GM18873 (cell line): ENCODE measurements at regions not wholly inside any gene's neighbourhood (a gene's known extent, or its start where the extent isn't known, plus 50 kb on each side); places are given as distances from the start of the nearest gene placed in this dataset.

Experiments used
- ATAC-seq: cut with Tn5 transposase; IDR thresholded peaks from one replicate; pipeline ENCODE4 v1.9.1; 2021; ENCODE audit warnings: mild to moderate bottlenecking, moderate library complexity, moderate number of reproducible peaks; ENCODE audit not compliant: unreplicated experiment, low FRiP score

DNA sequence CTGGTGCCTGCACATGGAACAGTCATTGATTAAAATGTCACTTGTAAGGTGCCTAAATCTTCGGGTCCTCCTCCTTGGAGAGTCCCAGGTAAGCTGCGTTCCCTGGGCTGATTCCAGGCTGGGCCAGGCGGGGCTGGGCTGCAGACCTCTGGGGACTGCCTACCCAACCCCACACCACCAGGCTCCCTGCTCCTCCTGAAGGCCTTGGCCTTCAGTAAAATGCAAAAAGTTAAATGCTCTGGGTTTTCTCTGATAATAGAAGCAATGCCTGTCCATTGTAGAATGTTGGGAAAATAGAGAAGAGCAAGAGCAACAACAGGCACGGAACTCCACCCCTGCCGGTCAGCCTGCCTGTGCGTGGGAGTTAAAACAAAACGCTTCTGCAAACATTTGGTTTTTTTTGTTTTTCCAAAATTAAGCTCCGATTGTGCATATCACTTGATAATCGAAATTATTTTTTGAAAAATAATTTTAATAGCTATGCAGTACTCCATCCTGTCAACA is 363.9 kb downstream of the SEC14L1 start:
- no peak for ATAC-seq

DNA sequence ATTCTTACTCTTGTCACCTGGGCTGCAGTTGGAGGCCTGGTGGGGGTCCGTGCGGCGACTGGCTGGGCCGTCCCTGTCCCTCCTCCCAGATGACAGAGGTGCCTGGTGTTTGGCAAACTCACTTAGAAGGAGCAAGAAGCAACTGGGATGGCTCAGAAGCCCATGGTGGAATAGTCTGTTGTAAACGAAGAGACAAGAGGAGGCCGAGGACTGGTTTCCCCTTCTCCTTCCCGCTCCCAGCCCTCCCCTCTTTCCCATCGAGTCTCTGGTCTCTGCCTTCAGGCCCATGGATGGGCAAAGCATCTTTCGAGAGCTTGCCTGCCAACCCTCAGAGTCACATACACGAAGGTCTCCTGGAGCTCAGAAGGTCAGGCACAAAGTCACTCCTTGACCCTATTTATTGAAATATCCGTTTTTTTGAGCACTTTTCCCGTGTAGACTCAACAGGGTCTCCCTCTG is 364.4 kb downstream of the SEC14L1 start:
- no peak for ATAC-seq

DNA sequence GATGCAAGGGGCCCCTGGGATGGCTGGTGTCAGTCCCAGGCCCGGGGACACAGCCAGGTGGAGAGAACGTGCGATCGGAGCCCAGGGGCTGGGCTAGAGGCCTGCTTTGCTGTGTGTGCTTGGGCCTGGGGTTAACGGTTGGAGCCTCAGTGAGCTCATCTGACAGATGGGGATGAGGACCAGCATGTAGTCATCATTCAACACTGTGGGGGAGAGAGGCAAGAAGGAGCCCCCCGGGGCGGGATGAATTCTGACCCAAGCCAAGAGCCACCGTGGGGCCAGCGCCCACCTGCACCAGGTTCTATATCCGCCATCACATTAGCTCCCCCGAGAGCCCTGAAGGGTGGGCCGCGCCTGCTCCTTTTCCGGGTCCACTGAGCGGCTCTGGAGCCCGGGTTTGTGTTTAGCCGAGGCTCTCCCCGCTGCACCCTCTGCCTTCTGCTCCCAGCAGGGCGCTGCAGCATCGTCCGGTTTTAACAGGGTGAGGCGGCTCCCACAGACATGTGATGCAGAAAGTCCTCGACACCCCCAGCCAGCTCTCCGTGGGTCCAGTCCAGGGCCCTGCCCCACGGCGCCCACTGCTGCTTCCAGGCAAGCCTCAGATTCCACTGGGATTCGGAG is 365.7 kb downstream of the SEC14L1 start:
- no peak for ATAC-seq

DNA sequence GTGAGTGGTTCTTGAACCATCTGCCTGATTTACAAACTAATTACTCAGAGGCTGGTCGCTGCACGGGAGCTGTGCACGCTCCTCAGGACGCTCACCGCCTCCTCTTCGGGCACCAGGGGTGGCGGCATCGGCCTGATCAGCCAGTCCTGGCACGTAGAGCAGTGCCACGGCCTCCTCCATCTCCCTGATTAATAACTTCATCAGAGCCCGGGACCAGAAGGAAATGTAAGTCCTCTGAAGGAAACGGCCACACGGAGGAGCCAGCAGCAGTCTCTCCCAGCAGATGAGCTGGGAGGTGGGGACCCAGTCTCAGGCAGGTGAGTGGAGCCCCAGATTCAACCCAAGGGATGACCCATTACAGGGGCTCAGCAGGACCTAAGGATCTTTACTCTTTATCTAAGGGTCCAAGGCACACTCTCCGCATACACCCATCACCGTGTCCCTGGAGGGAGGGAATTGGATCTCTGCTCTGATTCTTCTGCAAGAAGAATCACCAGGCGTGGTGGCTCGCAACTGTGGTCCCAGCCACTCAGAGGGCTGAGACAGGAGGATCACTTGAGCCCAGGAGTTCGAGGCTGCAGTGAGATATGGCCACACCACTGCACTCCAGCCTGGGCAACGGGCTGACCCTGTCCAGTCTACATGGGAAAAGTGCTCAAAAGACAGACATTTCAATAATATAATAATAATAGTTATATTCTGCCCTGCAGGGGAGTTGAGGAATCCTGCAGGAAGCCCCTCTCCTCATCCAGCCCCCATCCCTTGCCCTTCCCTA is 366.5 kb downstream of the SEC14L1 start:
- ATAC-seq: no peak

DNA sequence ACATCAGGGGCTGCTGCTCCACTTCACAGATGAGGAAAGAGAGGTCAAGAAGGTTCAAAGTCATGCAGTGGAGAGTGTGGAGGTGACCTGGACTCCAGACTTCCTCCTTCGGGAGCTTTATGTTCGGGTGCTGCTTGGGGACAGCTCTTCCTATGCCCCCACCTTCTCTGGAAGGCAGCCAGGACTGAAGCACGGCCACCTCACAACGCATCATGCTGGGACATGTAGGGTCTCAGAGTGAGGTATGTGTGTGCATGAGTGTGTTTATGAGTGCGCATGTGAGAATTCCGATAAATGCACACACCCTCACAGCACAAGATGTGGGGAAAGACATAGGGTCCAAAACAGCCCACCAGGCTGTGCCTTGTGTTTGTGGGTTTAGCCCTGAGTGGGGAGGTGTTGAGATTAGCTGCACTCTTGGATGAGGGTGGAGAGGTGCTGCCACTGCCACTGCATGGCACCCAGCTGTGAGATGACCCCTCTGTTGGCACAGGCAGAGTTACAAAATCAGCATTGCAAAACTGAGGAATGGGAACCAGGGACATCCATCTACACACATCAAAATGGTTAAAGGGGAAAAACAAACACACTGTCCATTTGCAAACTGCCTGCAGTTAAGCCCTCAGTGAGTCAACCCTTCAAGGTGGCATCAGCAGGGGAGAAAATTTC is 367.4 kb downstream of the SEC14L1 start:
- ATAC-seq: no peak

DNA sequence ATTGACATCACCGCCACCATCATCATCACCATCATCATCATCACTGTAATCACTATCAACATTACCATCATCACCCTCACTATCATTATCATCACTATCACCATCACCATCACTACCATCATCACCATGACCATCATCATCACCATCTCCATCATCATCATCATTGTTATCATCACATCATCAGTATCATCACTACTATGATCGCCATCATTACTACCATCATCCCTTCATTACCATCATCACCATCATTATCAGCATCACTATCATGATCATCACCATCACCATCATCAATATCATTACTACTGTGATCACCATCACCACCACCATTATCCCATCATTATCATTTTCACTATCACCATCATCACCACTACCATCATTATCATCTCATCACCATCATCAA is 368.3 kb downstream of the SEC14L1 start:
- no peak for ATAC-seq

DNA sequence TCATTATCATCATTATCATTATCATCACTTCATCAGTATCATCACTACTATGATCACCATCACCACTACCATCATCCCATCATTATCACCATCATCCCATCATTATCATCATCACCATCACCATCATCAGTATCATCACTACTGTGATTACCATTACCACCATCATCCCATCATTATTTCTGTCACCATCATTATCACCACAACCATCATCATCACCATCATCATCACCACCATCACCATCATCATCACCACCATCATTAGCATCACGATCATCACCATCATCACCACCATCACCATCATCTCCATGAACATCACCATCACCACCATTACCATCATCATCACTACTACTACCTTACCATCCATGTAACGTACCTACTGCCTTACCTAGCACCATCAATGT is 368.8 kb downstream of the SEC14L1 start:
- no peak for ATAC-seq

DNA sequence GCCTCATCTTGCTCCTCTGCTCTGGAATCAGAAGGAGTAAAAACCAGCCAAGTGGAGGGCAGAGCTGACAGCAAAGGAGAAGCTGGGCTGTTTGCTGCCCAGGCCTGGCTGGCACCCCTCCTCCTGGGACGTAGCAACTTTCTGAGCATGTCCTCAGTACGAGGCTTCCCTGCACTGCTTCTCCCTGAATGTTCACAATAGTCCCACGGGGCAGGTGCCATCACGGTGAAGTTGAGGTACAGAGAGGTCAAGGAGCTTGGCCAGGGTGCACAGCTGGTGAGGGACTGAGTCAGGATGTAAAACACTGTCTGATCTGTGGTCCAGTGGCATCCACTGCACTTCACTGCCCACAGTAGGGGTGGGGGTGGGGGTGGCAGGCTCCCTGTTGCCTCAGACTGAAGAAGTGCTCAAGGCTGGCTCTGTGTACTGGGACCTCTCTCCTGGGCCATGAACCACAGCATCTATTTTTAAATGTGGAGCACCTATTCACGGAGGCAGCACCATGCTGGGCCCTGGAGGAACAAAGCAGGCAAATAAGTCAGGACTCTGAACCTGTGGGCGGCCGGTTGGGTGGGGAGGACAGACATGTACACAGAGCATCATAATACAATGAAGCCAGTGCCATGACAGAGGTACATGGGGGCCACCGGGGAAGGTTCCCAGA is 369.5 kb downstream of the SEC14L1 start:
- ATAC-seq: no peak

DNA sequence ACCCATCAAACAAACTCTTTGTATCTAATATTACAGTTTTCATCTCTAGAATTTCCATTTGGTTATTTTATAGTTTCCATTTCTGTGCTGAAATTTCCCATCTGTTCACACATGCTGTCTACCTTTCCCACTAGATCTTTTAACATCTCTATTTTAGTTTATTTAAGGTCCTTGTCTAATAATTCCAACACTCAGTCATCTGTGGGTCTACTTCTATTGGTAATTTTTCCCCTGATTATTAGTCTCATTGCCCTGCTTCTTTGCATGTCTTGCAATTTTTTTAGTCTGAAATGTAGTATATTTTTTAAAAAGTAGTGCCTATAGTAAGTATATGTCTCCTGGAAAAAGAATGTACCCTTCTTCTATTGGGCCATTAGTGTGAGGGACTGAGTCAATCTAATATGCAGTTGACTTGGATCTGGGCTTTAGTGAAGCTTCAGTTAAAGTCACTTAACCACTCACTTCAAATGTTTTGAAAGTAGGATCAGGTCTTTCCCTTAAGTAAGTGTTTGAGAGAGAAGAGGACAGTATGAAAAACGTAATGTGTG is 370.8 kb downstream of the SEC14L1 start:
- ATAC-seq: no peak

DNA sequence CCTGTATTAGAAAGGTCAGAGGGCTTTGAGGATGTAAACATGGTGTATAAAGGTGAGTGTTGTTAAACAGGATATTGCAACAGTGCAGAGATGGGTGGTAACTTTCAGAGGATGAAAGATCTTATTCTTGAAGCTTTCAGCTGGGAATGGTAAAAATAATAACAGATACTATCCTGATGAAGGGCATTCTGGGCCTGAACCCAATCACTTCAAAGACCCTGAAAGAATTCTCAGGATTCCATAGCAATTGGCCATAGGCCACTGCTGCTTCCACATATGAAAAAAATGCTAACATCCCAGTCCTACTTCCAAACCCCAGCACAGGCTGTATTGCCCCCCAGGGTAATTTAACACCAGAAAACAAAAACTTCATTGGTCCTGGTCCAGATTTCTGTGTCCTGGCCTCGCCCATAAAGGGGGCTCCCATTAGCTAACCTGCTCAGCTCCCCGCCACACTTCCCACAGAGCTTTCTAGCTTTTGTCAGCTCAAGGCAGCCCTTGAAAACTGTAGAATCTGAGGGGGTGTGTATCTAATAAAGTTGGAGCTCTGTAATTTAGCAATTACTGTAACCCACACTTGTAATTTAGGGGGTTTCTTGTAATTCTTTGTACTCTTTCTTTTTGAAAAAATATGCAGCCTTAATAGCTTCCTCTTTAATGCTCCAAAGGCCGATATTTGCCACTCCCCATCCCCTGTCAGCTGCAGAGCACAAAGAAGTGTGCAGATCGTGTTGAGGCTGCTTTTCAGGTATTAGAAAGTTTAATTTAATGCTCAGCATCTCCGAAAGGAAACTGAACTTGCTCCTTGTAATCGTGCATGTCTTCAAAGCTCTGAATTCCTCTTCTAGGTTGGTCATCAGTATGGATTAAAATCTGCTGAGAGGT is 371.5 kb downstream of the SEC14L1 start:
- no peak for ATAC-seq

DNA sequence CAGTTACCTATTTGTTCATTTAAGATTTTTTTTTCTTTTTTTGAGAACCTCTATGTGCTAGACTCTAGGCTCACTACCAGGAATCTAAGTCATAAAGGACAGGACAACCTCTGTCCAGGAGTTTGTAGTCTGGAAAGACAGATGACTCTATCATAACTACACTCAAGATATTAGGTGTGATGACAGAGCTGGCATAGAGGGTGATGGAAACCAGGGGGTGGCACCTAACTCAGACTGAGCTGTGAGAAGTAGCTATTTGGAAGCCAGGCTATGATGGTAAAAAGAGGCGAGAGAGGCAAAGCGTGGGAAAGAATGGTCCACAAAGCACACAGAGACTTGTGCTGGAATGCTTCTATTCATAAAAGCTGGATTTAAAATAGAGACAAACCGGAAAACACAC is 372.3 kb downstream of the SEC14L1 start:
- ATAC-seq: no peak

DNA sequence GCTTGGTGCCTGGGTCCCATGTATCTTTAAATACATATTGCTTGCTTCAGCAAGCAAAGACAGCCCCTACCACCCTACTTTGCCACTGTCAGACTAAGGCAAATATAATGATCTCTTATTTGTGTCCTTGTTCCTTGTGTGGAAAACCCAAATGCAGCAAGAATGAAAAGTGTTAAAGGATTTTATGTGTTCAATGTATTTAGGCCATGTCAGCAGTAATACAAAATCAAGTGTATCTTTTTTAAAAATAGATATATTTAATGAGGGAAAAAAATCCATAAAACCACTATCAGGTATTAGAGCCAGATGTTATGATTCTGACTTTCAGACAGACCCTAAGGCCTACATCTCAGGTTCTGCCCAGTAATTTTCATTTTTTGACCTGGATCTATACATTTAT is 374.5 kb downstream of the SEC14L1 start:
- ATAC-seq: no peak

DNA sequence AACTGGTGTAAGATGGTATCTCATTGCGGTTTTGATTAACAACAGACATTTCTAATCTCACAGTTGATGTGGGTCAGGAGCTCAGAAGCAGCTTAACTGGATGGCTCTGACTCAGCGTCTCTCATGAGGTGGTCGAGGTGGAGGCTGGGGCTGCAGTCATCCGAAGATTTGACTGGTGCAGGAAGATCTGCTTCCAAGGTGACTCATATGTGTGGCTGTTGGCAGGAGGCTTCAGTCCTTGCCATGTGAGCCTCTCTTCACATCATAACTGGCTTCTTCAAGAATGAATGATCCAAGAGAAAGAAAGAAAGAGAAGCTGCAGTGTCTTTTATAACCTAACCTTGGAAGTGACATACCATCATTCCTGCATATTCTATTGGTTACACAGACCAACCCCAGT is 376.1 kb downstream of the SEC14L1 start:
- no peak for ATAC-seq

DNA sequence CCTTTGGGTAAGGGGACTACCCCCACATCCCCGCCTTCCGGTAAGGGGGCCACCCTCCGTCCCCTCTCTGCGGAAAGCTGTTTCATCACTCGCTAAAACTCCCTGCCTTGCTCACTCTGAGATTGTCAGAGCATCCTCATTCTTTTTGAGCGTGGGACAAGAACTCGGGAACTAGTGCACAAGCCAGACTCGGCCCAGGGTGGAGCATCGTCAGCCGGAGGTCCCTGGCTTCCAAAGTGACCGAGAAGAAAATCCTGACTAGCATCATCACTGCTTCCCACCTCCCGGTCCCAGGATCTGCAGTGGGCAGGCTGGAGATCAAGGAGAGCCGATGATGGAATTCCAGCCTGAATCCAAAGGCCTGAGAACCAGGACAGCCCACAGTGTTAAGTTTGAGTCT is 380.3 kb downstream of the SEC14L1 start:
- ATAC-seq: no peak

DNA sequence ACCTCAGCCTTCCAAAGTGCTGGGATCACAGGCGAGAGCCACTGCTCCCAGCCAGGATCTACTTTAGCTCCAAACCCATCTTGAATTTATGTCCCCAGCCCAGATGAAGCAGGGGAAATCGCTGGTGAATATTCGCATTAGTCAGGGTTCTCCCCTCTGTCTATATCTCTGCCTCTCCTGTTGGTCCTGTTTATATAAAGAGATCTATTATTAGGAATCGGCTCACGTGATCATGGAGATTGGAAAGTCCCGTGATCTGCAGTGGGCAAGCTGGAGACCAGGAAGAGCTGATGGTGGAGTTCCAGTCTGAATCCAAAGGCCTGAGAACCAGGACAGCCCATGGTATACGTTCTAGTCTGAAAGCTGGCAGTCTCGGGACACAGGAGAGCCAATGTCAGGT is 382.8 kb downstream of the SEC14L1 start:
- ATAC-seq: no peak

DNA sequence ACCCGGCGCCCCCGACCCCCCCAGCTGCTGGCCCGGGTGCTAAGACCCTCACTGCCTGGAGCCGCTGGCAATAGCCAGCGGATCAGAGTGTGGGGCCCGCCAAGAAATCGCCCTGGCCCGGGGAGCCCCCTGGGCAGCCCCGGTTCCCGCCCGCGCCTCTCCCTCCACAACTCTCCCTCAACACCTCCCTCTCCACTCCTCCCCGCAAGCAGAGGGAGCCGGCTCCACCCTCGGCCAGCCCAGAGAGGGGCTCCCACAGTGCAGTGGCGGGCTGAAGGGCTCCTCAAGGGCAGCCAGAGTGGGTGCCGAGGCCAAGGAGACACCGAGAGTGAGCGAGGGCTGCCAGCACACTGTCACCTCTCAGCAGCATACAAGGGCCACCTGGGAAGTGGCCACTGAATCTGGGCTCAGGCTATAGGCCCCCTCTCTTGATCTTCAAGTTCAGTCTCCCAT is 385.5 kb downstream of the SEC14L1 start:
- no peak for ATAC-seq

DNA sequence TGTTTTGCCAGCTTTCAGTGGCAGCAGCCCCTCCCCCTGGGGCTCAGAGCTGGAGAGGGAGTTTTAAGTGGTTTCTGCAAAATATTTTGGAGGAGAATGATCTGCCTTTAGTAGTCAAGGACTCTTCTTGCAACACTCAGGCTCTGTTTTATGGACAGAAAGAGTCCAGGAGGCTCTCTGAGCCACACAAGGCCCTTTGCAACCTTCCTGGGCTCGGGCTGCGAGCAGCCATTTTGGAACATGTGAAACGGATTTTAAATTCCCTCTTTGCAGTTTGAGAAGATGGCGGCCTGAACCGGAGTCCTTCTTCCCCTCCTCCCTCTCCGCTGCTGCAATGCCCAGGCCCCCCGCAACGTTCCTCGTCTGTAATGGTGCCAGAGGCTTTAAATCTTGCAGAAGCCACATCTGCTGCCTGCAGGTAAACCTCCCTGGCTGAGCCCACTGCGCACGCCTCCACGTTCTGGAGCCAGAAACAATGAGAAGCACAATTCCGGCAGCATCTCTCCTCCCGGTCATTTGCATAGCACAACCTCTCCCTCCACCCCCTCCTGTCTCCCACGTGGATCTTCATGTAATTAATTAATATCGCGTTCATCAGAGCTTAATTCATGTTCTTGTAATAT is 386.1 kb downstream of the SEC14L1 start:
- no peak for ATAC-seq

DNA sequence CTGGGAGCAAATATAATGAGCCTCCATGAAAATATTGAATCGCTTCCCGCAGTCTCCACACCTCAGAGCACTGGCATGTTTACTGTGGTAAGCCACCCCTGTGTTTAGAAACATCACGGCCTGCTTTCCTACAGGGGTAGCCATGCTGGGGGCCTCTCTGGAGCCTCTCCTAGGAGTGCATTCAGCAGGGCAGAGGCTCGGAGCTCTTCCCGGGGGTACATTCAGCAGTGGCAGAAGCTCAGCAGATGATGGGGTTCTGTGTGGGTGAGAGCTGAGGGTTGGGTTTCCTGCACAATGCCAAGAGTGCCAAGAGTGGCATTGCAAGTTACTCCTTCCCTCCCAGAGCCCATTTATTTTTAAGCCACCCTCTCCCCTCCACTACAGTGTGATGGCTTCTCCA is 386.6 kb downstream of the SEC14L1 start:
- no peak for ATAC-seq

DNA sequence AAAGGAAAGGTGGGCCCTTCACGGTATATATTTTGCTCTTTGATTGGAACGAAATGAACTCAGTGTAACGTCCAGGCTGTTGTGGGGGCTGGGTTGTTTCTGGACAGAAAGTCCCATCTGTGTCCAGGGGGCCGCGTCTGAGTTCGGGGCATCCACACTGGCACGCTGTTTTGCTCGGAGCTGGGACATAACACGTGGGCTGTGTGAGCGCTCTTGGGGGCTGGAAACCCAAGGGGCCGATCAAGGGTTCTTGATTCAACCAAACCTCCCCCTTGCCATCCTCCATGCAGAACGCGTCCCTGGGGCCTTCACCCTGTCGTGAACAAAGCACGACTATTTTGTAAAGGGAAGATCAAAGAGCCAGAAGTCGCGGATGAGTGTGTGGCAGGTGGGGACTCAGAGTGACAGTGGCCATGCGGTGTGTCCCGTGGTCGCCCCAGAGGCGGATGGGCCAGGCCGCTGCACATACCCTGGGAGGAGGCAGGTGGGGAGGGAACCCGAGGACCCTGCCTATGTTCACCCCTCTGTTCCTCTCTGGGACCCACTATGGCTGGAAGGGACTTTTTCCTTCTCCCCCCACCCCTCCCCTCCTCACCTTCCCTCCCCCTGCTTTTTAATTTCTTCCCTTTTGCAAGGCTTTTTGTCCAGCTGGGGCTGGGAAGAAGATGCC is 387.2 kb downstream of the SEC14L1 start:
- ATAC-seq: no peak
